ENCODE measurements at regions not wholly inside any gene's neighbourhood (a gene's known extent, or its start where the extent isn't known, plus 50 kb on each side); places are given as distances from the start of the nearest gene placed in this dataset.

DNA sequence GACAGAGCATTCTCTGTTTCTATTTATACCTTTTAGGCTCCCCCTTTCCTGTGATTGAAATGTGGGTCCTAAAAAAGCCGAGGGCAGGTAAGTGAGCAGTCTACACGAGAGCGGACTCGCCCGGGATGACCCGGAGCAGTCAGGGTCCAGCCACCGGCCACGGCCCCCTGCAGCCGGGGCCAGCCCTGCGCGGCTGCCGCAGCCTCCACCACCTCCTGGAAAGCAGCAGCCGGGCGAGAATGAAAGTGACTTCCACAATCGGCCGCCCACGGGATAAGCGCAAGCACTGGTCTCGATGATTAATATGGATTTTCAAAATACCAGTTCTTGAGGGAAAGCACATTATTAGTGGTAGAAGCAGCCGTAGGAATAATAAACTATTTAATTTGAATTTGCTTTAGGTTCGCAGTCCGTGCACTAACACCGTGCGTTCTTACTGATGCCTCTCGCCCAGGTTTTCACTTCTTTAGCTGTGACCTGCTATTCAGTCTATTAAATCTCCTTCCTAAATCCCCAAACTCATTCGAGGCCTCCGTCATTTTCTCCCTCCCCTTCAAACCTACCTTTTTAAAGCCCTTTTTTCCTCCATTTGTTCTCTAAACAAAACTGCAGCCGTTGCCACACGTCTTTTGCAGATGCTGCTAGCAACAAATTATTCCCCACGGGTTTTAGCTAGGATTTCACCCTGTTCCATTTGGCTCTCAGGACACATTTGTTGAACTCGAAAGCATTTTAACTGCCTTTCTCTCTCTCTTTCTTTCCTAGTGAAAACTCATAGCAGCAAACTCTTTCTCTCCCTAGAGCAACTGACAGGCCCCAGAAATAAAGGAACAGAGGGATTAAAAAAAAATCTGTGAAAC lies 1015.1 kb upstream of the PIK3C3 start:
- no peak for DNase-seq (ENCODE audit: low read depth)
- TF ChIP-seq, protein P1, sequence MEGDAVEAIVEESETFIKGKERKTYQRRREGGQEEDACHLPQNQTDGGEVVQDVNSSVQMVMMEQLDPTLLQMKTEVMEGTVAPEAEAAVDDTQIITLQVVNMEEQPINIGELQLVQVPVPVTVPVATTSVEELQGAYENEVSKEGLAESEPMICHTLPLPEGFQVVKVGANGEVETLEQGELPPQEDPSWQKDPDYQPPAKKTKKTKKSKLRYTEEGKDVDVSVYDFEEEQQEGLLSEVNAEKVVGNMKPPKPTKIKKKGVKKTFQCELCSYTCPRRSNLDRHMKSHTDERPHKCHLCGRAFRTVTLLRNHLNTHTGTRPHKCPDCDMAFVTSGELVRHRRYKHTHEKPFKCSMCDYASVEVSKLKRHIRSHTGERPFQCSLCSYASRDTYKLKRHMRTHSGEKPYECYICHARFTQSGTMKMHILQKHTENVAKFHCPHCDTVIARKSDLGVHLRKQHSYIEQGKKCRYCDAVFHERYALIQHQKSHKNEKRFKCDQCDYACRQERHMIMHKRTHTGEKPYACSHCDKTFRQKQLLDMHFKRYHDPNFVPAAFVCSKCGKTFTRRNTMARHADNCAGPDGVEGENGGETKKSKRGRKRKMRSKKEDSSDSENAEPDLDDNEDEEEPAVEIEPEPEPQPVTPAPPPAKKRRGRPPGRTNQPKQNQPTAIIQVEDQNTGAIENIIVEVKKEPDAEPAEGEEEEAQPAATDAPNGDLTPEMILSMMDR (IDR thresholded peaks at IDR 0.05; ENCODE audit: insufficient read depth, low read depth, low read length): no peak
- H3K4me3 ChIP-seq (ENCODE audit: low read depth, low read length): no peak overlapping the region

DNA sequence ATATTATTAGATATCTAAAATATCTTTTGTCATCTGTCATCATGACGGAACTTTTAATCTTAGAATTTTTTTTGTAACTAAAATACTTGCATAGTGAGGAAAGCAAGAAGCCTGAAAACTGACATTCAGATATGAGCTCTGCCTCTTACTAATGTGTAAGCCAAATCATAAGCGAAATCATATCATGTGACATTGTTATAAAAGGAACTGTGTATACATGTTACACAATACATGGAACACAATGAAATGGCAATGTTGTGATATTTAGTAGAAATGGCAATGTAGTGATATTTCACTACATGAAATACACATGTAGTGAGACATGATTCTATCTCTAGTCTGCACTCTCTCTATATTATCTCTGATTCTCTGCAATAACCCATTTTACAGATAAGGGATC lies 1016.4 kb upstream of the PIK3C3 start:
- TF ChIP-seq, protein P1 (IDR thresholded peaks at IDR 0.05; ENCODE audit: insufficient read depth, low read depth, low read length): no peak
- no peak for DNase-seq (ENCODE audit: low read depth)
- H3K4me3 ChIP-seq (ENCODE audit: low read depth, low read length): no peak overlapping the region

DNA sequence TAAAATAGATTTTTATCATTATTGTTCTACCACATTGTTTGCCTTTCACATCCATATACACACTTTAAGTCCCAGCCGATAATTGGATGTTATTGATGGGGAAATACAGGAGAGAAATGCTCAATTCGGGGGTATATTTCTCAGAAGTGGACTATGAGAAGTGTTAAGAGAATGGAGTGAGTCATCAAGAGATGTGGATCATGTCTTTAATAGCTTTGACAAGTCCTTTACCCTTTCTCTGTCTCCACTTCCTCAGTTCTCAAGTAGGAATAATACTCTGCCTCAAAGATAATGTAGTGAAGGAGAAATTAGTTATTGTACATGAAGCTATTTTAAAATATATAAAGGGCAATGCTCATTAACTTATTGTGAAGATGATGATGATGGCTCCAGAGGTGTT lies 1017.6 kb upstream of the PIK3C3 start:
- peak; percentile 11 for DNase-seq (ENCODE audit: low read depth)
- TF ChIP-seq, protein P1 (IDR thresholded peaks at IDR 0.05; ENCODE audit: insufficient read depth, low read depth, low read length): no peak

DNA sequence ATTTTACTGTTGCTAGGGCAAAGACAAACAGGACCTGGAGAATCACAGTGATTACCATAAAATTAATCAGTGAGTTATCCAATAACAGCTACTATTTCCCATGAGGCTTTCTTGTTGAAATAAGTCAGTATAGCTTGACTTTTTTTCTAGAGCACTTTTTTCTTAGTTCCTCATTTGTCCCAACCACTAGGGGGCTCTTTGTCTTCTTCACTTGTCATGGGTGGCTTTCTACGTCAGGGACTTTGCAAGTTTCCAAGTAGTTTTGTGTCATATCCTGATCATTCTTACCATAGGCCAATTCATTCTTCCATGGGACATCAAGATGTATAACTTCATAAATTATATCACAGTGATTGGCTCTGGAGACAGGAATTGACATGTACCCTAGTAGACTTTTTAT lies 1019.6 kb upstream of the PIK3C3 start:
- no peak overlapping the region for H3K4me3 ChIP-seq (ENCODE audit: low read depth, low read length)

More for the DNA sequence above, 1017.6 kb upstream of the PIK3C3 start:
- H3K4me3 ChIP-seq (ENCODE audit: low read depth, low read length): no peak overlapping the region

DNA sequence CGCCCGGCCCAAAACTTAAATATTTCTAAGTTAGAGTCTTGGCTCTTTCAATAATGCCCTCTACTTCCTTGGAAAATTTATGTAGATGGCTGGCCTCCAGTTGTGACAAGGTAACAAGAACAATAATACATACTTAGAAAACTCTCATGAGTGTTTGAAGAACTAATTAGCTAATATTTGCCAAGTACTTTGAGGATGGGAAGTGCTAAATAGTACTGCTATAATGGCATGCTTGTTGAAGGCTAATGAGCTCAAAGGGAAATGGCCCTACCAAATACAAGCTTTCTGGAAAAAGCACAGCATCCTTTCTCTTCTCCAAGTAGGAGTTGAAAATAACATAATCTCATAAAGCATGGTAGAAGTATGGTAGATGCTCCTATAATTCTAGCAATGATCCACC lies 1022.2 kb upstream of the PIK3C3 start:
- no peak overlapping the region for H3K4me3 ChIP-seq (ENCODE audit: low read depth, low read length)
- TF ChIP-seq, protein P1 (IDR thresholded peaks at IDR 0.05; ENCODE audit: insufficient read depth, low read depth, low read length): no peak
- DNase-seq (ENCODE audit: low read depth): no peak

More for the DNA sequence above, 1019.6 kb upstream of the PIK3C3 start:
- TF ChIP-seq, protein P1 (IDR thresholded peaks at IDR 0.05; ENCODE audit: insufficient read depth, low read depth, low read length): peak; percentile 32
- peak; percentile 15 for DNase-seq (ENCODE audit: low read depth)

DNA sequence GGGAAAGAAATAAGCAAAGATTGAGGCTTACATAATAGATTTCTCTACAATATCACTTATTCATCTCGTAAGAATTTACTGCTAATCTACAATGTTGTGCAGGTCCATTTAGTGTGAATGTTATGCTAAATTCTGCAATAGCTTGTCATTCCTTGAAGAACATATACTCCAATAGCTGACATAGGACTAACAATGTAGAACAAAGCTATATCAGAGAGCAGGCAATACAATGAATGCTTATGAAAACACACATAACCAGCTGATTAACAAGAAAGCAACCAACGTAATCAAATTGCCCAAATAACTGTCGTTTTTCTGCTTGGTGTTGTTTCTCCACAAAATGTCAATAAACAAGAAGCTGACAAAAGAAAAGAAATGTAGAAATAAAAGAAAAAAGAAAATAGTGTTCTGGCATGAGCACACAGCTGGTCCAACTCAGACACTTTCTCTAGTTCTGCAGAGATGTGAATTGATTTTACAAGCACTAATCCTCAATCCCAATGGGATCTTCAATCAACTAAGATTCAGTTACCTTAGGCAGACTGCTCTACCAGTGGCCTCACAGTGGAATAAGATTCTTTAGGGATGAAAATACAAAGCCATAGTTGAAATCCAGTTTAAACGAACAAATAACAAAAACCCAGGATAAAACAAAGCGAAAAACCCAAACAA lies 1024.7 kb upstream of the PIK3C3 start:
- H3K4me3 ChIP-seq (ENCODE audit: low read depth, low read length): no peak overlapping the region
- TF ChIP-seq, protein P1 (IDR thresholded peaks at IDR 0.05; ENCODE audit: insufficient read depth, low read depth, low read length): no peak
- no peak for DNase-seq (ENCODE audit: low read depth)

Measured in fibroblast of villous mesenchyme (primary cell).